ENCODE measurements at regions not wholly inside any gene's neighbourhood (a gene's known extent, or its start where the extent isn't known, plus 50 kb on each side); places are given as distances from the start of the nearest gene placed in this dataset.

DNA sequence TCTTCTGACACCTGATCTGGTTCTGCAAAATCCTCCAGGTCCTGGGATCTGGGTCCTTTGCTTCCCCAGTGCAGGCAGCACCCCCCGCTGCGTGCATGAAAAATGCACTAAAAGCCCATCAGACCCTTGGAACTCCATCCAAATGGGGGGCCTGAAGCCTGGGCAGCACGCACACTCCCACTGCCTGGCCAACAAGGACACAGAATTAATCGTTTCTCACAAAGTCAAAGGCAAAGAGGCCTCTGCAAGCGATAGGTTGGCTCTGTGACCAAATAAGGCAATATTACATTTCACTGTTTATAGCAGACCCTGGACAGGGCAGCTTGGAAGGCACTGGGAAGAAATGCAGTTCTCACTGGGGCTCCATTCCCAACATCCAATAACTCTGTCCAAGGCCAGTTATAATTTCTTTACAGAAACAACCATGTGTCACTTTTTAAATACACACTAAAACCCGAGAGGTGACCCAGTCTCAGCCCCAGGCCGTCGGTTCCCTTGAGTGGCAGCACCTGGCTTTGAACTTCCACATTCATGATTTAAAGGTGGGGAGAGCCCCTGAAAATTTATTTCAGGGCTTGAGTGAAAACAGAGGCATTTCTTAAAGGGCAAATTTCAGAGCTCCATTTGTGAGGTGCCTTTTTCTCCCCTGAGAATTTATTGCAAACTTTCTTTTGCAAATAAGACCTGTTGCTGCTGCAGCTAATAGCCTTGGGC, 114.4 kb upstream of the ANO1 start:
- H3K27me3 ChIP-seq (ENCODE audit: low read depth, low read length), result no peaks in the 10 kb centered on the region
- peaks cover 0 to 10% of the 10 kb centered on the region in 2 donors for H3K9me3 ChIP-seq (ENCODE audit: control insufficient read depth in 1 of 2, low read length in 2 of 2)
- H3K4me1 ChIP-seq (ENCODE audit: control insufficient read depth in 1 of 2, insufficient read depth in 2 of 2, low read length in 2 of 2), result peaks cover 0 to 8% of the 10 kb centered on the region in 2 donors
- no peak overlapping the region for H3K4me3 ChIP-seq (ENCODE audit: low read depth in 1 of 2, low read length in 2 of 2)
- H3K36me3 ChIP-seq (ENCODE audit: control insufficient read depth in 1 of 2, insufficient read depth in 2 of 2, low read length in 2 of 2), result no peaks in the 10 kb centered on the region
- no peak overlapping the region for H3K27ac ChIP-seq (ENCODE audit: low read length)

- Histone ChIP-seq H3K4me1 (ENCODE audit: control insufficient read depth in 1 of 2, insufficient read depth in 2 of 2, low read length in 2 of 2) (peaks cover 0 to 8% of the 10 kb centered on the region in 2 donors), H3K4me3 (ENCODE audit: low read depth in 1 of 2, low read length in 2 of 2) (no peak overlapping the region), H3K9me3 (ENCODE audit: control insufficient read depth in 1 of 2, low read length in 2 of 2) (peaks cover 0 to 4% of the 10 kb centered on the region in 2 donors), H3K27ac (ENCODE audit: low read length) (no peak overlapping the region), H3K27me3 (ENCODE audit: low read depth, low read length) (no peaks in the 10 kb centered on the region), H3K36me3 (ENCODE audit: control insufficient read depth in 1 of 2, insufficient read depth in 2 of 2, low read length in 2 of 2) (no peaks in the 10 kb centered on the region)
These were observed 113.9 kb upstream of the ANO1 start for GRCh38 chr11:69964247-69964643.

DNA sequence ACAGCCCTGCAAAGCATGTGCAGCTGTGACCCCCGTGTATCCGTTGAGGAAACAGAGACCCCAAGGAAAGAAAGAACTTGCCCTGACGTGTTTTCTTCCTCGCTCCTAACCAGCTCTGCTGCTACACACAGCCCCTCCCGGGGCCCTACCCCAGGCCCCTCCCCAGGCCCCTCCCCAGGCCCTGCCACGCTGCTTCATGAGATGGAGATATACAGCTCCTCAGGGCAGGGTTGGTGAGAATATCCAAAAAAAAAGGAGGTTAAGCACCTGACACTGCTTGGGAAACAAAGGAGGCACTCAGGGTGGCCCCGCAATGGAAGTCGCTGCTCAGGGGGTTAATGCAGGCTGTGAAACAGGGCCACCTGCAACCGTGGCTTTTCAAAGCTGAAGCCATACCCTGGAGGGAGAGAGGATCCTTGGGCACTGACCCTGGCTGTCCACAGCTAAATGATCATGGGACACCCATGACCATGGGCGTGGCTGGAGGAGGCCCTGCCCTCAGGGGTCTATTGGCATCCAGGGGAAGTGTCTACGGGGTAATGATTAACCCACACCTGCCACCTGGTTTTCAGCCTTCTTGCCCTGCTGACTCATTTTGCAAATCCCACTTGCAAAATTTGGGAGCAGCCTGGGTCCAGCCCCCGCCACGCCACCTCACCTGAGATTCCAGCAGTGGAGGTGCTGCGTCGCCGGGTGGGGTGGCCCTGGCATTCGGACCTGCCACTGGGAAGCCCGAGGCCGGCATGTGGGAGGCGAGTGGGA, 112.1 kb upstream of the ANO1 start:
- H3K9me3 ChIP-seq (ENCODE audit: control insufficient read depth in 1 of 2, low read length in 2 of 2), result peaks cover 0 to 7% of the 10 kb centered on the region in 2 donors
- peaks cover 0 to 8% of the 10 kb centered on the region in 2 donors for H3K4me1 ChIP-seq (ENCODE audit: control insufficient read depth in 1 of 2, insufficient read depth in 2 of 2, low read length in 2 of 2)
- no peaks in the 10 kb centered on the region for H3K36me3 ChIP-seq (ENCODE audit: control insufficient read depth in 1 of 2, insufficient read depth in 2 of 2, low read length in 2 of 2)
- H3K27me3 ChIP-seq (ENCODE audit: low read depth, low read length), result no peaks in the 10 kb centered on the region
- H3K4me3 ChIP-seq (ENCODE audit: low read depth in 1 of 2, low read length in 2 of 2), result no peak overlapping the region
- no peak overlapping the region for H3K27ac ChIP-seq (ENCODE audit: low read length)

DNA sequence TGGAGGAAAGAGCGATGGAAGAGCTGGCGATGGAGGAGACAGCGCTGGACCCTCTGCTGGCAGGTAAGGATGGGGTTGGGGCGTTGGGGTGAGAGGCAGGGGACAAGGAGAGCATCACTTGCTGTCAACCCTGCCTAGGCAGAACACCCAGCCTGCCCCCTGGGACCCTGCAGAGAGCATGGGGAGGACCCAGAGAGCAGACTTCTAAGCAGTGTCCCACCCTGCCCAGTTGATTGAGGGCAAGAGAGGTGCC, 111.6 kb upstream of the ANO1 start:
- H3K4me1 ChIP-seq (ENCODE audit: control insufficient read depth in 1 of 2, insufficient read depth in 2 of 2, low read length in 2 of 2), result peaks cover 0 to 8% of the 10 kb centered on the region in 2 donors
- peaks cover 0 to 7% of the 10 kb centered on the region in 2 donors for H3K9me3 ChIP-seq (ENCODE audit: control insufficient read depth in 1 of 2, low read length in 2 of 2)
- H3K36me3 ChIP-seq (ENCODE audit: control insufficient read depth in 1 of 2, insufficient read depth in 2 of 2, low read length in 2 of 2), result no peaks in the 10 kb centered on the region
- H3K27me3 ChIP-seq (ENCODE audit: low read depth, low read length), result no peaks in the 10 kb centered on the region
- H3K4me3 ChIP-seq (ENCODE audit: low read depth in 1 of 2, low read length in 2 of 2), result no peak overlapping the region
- H3K27ac ChIP-seq (ENCODE audit: low read length), result no peak overlapping the region

DNA sequence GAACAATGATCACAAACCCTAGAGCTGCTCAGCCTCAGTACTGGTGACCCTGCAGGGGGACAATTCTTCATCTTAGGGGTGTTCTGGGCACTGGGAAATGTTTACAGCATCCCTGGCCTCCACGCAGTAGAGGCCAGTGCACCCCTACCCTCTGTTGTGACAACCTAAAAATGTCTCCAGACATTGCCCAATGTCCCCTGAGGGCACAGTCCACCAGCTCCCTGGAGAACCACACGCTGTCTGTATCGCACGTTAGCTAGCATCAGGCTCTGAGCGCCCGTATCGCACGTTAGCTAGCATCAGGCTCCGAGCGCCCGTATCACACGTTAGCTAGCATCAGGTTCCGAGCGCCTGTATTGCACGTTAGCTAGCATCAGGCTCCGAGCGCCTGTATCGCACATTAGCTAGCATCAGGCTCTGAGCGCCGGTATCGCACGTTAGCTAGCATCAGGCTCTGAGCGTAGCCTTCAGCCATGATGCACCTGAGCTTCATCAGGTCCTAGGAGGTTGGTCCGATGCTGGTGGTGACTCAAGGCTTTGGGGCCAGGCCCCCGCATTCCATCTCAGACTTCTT, 111.1 kb upstream of the ANO1 start:
- H3K36me3 ChIP-seq (ENCODE audit: control insufficient read depth in 1 of 2, insufficient read depth in 2 of 2, low read length in 2 of 2), result no peaks in the 10 kb centered on the region
- H3K4me1 ChIP-seq (ENCODE audit: control insufficient read depth in 1 of 2, insufficient read depth in 2 of 2, low read length in 2 of 2), result peaks cover 0 to 8% of the 10 kb centered on the region in 2 donors
- peaks cover 0 to 4% of the 10 kb centered on the region in 2 donors for H3K9me3 ChIP-seq (ENCODE audit: control insufficient read depth in 1 of 2, low read length in 2 of 2)
- no peak overlapping the region for H3K4me3 ChIP-seq (ENCODE audit: low read depth in 1 of 2, low read length in 2 of 2)
- no peak overlapping the region for H3K27ac ChIP-seq (ENCODE audit: low read length)
- no peaks in the 10 kb centered on the region for H3K27me3 ChIP-seq (ENCODE audit: low read depth, low read length)

- no peak overlapping the region for H3K27ac ChIP-seq (ENCODE audit: low read length)
- H3K9me3 ChIP-seq (ENCODE audit: control insufficient read depth in 1 of 2, low read length in 2 of 2), result peaks cover 0 to 4% of the 10 kb centered on the region in 2 donors
- H3K36me3 ChIP-seq (ENCODE audit: control insufficient read depth in 1 of 2, insufficient read depth in 2 of 2, low read length in 2 of 2), result no peaks in the 10 kb centered on the region
- H3K4me1 ChIP-seq (ENCODE audit: control insufficient read depth in 1 of 2, insufficient read depth in 2 of 2, low read length in 2 of 2), result peaks cover 0 to 8% of the 10 kb centered on the region in 2 donors
- H3K27me3 ChIP-seq (ENCODE audit: low read depth, low read length), result no peaks in the 10 kb centered on the region
- H3K4me3 ChIP-seq (ENCODE audit: low read depth in 1 of 2, low read length in 2 of 2), result no peak overlapping the region
These were observed 110.6 kb upstream of the ANO1 start for GRCh38 chr11:69967484-69967883.

- H3K27me3 ChIP-seq (ENCODE audit: low read depth, low read length), result no peaks in the 10 kb centered on the region
- H3K9me3 ChIP-seq (ENCODE audit: control insufficient read depth in 1 of 2, low read length in 2 of 2), result peaks cover 0 to 4% of the 10 kb centered on the region in 2 donors
- H3K27ac ChIP-seq (ENCODE audit: low read length), result no peak overlapping the region
- H3K4me1 ChIP-seq (ENCODE audit: control insufficient read depth in 1 of 2, insufficient read depth in 2 of 2, low read length in 2 of 2), result peaks cover 0 to 5% of the 10 kb centered on the region in 2 donors
- H3K36me3 ChIP-seq (ENCODE audit: control insufficient read depth in 1 of 2, insufficient read depth in 2 of 2, low read length in 2 of 2), result no peaks in the 10 kb centered on the region
- no peak overlapping the region for H3K4me3 ChIP-seq (ENCODE audit: low read depth in 1 of 2, low read length in 2 of 2)
These were observed 109.4 kb upstream of the ANO1 start for GRCh38 chr11:69968396-69969347.

GRCh38 chr11:69969890-69970784, 108.0 kb upstream of the ANO1 start:
- Histone ChIP-seq H3K27me3 (ENCODE audit: low read depth, low read length) (no peaks in the 10 kb centered on the region), H3K36me3 (ENCODE audit: control insufficient read depth in 1 of 2, insufficient read depth in 2 of 2, low read length in 2 of 2) (no peaks in the 10 kb centered on the region), H3K9me3 (ENCODE audit: control insufficient read depth in 1 of 2, low read length in 2 of 2) (peaks cover 0 to 4% of the 10 kb centered on the region in 2 donors), H3K27ac (ENCODE audit: low read length) (no peak overlapping the region), H3K4me3 (ENCODE audit: low read depth in 1 of 2, low read length in 2 of 2) (no peak overlapping the region), H3K4me1 (ENCODE audit: control insufficient read depth in 1 of 2, insufficient read depth in 2 of 2, low read length in 2 of 2) (no peaks in the 10 kb centered on the region)

DNA sequence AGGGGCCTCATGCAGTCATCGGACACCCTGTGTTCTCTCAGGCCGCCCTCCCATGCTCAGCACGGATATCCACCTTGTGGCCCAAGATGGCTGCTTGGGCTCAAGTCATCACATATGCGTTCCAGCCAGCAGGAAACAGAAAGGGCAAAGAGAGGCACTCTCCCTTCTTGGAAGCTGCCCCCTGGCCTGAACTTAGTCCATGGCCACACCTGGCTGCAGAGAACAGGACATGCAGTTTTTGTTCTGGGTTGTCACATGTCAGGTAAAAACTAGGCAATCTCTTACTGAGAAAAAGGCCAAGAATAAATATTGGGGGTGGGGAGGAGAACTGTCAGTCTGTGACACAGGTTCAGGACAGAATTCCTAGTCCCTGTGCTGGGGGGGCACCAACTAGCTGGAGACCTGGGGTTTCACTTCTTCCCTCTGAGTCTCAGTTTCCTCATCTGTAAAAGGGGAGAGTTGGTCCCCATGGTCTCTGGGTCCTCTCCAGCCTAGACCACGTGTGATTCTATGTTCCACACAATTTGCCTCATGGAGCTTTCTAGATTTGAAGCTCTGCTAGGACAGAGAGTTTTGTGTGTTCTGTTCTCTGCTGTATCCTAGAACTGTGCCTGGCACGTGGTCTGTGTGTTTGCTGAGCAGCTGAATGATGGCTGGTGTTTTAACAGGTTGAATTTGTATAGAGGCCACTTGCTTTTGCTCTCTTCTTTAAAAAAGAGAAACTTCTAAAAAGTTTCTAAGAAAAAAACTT, 107.2 kb upstream of the ANO1 start:
- peaks cover 0 to 4% of the 10 kb centered on the region in 2 donors for H3K9me3 ChIP-seq (ENCODE audit: control insufficient read depth in 1 of 2, low read length in 2 of 2)
- H3K36me3 ChIP-seq (ENCODE audit: control insufficient read depth in 1 of 2, insufficient read depth in 2 of 2, low read length in 2 of 2), result no peaks in the 10 kb centered on the region
- H3K27me3 ChIP-seq (ENCODE audit: low read depth, low read length), result no peaks in the 10 kb centered on the region
- H3K4me3 ChIP-seq (ENCODE audit: low read depth in 1 of 2, low read length in 2 of 2), result no peak overlapping the region
- H3K4me1 ChIP-seq (ENCODE audit: control insufficient read depth in 1 of 2, insufficient read depth in 2 of 2, low read length in 2 of 2), result no peaks in the 10 kb centered on the region
- no peak overlapping the region for H3K27ac ChIP-seq (ENCODE audit: low read length)

DNA sequence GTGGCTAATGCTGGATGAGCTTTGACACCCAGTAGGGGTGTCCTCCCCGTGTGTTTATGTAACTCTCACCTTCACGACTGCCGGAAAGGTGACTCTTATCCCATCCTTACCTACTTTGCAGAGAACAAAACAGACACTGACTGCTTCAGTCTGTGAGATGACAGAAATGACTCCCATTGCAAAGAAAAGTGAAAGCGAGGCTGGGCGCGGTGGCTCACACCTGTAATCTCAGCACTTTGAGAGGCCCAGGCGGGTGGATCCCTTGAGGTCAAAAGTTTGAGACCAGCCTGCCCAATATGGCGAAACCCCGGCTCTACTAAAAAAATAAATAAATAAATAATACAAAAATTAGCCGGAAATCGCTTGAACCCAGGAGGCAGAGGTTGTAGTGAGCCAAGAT, 106.4 kb upstream of the ANO1 start:
- Histone ChIP-seq H3K4me1 (ENCODE audit: control insufficient read depth in 1 of 2, insufficient read depth in 2 of 2, low read length in 2 of 2) (no peaks in the 10 kb centered on the region), H3K9me3 (ENCODE audit: control insufficient read depth in 1 of 2, low read length in 2 of 2) (peaks cover 0 to 4% of the 10 kb centered on the region in 2 donors), H3K27me3 (ENCODE audit: low read depth, low read length) (no peaks in the 10 kb centered on the region), H3K36me3 (ENCODE audit: control insufficient read depth in 1 of 2, insufficient read depth in 2 of 2, low read length in 2 of 2) (no peaks in the 10 kb centered on the region), H3K27ac (ENCODE audit: low read length) (no peak overlapping the region), H3K4me3 (ENCODE audit: low read depth in 1 of 2, low read length in 2 of 2) (no peak overlapping the region)

Measured in muscle layer of duodenum (tissue), 2 donors.